Gastrocnemius medialis (tissue), 4 donors: ENCODE measurements at regions not wholly inside any gene's neighbourhood (a gene's known extent, or its start where the extent isn't known, plus 50 kb on each side); places are given as distances from the start of the nearest gene placed in this dataset.
"Not testable (repeated sequence)": the region's sequence is repeated elsewhere in the genome, so short reads cannot be mapped to it uniquely, and the experiment has no call there.

Source experiments
- POLR2A ChIP-seq, 2 donors: fragments of 450-650 bp; IDR thresholded peaks; one replicate each; pipeline ENCODE4 v1.6.1; 2017; ENCODE audit warnings: antibody characterized with exemption in 2 of 2, mild to moderate bottlenecking in 2 of 2, moderate library complexity in 2 of 2
- TF ChIP-seq, protein P1 (sequence below), 5 experiments: fragments of 450-650 bp in 3 of 5; fragments of 200-600 bp in 2 of 5; sonication (generic) in 2 of 5; IDR thresholded peaks in 4 of 5; conservative IDR thresholded peaks in 1 of 5; 1 replicate in 4 of 5; 2 replicates in 1 of 5; pipeline ENCODE4 v1.5.1; 2016 to 2019; ENCODE audit warnings: antibody characterized with exemption in 5 of 5, mild to moderate bottlenecking in 3 of 5, moderate library complexity in 3 of 5

DNA sequence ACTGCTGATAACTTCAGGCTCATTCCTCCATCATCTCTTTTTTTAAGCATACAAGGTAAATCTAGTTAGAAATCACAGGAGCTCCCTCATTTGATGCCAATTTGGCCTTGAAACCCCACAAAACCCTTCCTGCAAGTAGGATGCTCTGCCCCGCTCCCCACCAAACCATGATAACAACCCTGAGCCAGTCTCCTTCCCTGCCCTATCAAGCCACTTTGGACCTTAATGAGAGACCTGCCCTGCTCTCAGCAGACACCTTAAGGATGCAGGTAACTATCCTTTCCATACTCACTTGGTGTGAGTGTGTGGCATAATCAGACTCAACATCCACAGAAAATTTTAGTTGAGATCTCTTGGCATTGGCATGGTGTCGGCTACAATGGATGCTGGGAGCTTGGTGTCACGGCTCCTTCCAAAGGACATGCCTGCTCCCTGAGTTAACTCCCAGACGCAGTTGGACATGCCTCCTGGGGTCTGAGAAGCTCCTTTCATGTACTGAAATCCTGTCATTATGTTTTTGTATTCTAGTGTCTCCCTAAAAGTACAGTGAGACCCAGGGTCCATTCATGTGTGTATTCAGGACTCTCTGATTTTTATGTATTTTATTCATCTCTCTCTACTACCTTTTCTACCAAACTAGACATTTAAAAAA lies 801.4 kb downstream of the TMEM121 start:
- TF ChIP-seq, protein P1, sequence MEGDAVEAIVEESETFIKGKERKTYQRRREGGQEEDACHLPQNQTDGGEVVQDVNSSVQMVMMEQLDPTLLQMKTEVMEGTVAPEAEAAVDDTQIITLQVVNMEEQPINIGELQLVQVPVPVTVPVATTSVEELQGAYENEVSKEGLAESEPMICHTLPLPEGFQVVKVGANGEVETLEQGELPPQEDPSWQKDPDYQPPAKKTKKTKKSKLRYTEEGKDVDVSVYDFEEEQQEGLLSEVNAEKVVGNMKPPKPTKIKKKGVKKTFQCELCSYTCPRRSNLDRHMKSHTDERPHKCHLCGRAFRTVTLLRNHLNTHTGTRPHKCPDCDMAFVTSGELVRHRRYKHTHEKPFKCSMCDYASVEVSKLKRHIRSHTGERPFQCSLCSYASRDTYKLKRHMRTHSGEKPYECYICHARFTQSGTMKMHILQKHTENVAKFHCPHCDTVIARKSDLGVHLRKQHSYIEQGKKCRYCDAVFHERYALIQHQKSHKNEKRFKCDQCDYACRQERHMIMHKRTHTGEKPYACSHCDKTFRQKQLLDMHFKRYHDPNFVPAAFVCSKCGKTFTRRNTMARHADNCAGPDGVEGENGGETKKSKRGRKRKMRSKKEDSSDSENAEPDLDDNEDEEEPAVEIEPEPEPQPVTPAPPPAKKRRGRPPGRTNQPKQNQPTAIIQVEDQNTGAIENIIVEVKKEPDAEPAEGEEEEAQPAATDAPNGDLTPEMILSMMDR (IDR thresholded peaks at IDR 0.05 in 4 of 5, conservative IDR thresholded peaks at IDR 0.05 in 1 of 5): not testable (repeated sequence)
- not testable (repeated sequence) for TF ChIP-seq POLR2A (IDR thresholded peaks at IDR 0.05)
